CD4-positive, alpha-beta T cell treated with Interleukin-1 beta for 1 hour (primary cell): ENCODE measurements at regions not wholly inside any gene's neighbourhood (a gene's known extent, or its start where the extent isn't known, plus 50 kb on each side); places are given as distances from the start of the nearest gene placed in this dataset.

ENCODE experiments used
- DNase-seq, 2 donors: peaks; one replicate each; pipeline ENCODE4 v3.0.0-alpha.2; 2020 to 2022

DNA sequence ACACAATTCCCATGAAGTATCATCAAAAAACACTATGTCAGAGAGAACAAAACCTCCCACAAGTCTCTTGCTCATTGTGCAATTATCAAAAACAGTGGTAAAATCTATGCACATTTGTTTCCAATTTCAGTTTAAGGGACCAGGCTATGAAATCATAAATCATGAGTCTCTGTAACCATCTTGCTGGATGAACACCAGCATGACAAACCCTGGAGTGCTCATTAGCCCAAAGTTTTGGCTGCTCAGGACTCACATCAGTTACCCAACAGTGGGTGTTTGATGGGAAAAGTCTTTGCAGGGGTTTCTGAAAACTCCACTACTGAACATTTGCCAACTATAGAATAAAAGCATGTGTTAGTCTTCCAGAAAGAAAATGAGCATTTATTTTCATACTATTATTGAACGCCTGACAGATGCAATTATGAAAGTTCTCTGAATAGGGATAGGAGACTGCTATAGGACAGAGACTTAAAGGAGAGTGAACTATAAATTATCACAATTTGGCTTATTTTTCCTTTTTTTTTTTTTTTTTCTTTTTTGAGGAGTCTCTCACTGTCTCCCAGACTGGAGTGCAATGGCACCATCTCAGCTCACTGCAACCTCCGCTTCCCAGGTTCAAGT lies 240.8 kb upstream of the KCNMB2 start:
- DNase-seq: no peak

GRCh38 chr3:178297199-178297598 lies 239.0 kb upstream of the KCNMB2 start:
- no peak for DNase-seq

DNA sequence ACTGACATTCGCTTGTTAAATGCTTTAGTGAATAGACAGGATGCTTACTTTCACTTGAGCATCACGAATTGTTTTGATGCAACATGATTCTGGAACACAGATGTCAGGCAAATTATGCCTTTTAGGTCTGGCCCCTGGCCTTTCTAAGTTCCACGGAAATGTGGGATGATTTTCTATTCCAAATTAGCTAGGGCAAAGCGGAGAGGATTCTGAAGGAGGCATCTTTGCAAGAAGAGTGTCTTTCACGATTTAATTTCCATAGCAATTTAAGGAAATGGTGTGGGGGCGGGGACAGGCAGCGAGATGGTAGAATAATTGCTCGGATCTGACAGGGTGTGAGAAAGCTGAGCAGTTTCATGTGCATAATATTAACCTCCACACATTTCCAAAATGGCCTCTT lies 238.5 kb upstream of the KCNMB2 start:
- no peak for DNase-seq

DNA sequence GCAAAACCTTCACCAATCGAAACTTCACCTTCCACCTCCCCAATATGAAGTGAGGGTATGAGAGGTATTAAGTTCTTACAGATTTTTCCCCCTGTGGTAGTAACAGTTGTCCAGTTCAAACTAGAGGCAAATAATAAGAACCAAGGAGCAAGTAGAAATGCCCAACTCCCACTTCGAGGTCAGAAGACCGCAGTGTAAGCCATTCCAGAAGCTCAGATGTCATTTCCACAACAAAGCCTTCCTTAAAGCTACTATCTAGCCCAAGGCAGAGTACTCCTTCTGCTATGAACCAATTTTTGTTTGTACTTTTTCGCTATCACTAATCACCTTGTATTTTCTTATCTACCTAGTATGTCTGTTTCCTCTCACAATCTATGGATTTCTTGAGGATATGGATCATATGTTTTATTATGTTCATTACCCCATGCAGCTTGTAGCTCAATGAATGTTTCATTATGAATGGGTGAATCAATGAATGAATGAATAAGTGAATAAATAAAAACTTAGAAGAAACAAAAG lies 235.7 kb upstream of the KCNMB2 start:
- DNase-seq: no peak

GRCh38 chr3:178302966-178303930 lies 233.0 kb upstream of the KCNMB2 start:
- DNase-seq: no peak

DNA sequence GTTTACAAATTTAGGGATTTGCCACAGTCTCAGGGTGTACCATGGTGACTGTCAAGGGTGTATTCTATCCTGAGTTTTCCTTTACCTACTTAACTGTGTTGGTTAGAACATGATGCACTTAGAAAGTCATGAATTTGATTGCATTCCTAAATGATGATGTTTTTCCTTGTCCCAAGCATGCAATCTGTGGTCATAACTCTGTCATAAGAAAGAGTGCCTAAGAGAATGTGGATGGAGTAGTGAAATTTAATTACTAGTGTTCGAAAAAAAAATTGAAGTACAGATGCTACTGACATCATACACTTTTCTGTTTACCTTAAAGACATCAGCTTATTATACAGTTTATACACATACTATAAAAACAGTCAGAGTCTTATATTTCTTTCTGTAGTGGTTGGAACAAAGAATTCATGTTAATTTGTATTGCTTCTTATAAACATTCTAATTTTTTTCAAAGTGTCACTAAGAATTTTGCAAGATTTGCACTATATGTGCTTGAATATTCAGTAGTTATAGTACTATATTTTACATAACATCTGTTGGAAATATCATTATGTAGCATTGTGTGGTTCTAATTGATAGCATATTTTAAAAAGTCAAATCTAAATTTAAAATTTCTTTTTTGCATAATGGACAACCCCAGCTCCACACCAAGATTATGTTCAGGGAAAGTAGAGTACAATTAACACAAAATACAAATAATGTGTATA lies 231.3 kb upstream of the KCNMB2 start:
- no peak for DNase-seq

GRCh38 chr3:178306432-178307115 lies 229.7 kb upstream of the KCNMB2 start:
- no peak for DNase-seq

DNA sequence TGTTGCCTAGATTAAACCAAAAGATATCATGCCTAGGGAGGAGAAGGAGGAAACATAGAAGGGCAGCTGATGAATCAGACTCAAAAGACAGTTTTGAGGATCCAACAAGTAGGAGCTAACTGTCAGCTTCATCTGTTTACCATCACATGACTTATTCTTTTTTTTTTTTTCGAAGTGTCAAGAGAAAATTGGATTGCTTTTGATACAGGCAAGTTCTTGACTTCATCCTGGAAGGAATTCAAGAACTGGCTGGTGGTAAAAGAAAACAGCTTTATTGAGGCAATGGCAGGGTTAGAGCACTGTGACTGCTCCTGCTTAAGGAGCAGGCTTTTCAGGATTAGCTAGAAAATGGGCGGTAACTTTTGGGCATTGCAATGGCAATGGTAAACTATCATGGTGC lies 227.5 kb upstream of the KCNMB2 start:
- no peak for DNase-seq

GRCh38 chr3:178310949-178311348 lies 225.3 kb upstream of the KCNMB2 start:
- DNase-seq: no peak

DNA sequence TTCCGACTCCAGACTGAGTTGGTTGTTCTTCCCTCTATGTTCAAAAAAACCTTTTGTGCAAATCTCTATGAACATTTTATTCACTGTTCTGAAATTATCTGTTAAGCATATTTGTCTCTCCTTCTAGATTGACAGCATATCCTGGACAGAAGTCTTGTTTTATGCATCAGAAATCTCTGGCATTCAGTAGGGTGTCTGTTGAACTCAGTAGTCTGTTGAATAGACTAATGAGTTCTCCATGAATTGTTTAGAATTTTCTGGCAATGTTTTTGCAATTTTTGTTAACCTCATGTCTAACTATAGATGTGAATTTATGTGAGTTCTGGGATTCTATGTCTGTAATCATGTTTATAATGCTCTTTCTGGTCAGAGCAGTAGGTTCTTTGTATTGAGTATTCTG lies 222.5 kb upstream of the KCNMB2 start:
- no peak for DNase-seq

- DNase-seq: no peak
Measured at GRCh38 chr3:178318340-178318739, 217.9 kb upstream of the KCNMB2 start.

- no peak for DNase-seq
Measured at GRCh38 chr3:178318941-178319816, 217.1 kb upstream of the KCNMB2 start.

DNA sequence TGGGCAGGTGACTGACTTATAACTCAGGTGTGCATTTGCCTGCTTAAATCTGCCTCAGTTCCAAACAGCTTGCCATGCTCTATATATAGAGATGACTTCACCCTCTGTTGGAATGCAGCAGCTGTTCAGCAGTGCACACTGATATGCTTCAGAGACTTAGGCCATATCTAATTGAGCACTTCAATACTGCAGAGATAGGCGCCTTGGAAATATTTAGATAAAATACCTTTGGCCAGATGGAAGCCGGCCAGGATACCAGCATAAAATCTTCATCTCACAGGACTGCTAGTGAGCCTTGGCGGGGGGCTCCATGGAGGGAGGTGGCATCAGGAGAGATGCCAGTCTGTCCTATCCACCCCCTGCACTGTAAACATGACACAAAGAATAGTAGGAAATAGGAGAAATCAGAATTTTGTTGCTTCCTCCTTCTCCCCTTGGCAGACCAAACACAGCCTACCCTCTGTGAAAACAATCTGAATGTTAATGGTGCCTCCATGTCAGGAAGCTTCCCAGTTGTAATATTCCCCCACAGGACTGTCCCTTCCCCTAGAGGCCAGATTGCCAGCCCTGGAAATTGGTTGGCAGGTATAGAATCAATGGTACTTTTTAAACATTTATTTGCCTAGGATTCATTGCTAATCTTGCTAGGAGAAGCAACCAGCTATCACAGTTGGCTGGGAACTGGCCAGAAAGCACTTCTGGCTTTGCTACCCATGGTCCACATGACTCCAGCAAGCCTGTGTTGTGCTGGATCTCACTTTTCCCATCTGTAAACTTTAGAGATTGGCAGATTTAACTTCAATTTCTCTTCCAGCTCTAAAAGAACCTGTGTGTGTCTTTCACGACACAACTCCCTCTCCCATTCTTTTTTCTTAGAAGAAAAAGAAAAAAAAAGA lies 215.5 kb upstream of the KCNMB2 start:
- DNase-seq: no peak

DNA sequence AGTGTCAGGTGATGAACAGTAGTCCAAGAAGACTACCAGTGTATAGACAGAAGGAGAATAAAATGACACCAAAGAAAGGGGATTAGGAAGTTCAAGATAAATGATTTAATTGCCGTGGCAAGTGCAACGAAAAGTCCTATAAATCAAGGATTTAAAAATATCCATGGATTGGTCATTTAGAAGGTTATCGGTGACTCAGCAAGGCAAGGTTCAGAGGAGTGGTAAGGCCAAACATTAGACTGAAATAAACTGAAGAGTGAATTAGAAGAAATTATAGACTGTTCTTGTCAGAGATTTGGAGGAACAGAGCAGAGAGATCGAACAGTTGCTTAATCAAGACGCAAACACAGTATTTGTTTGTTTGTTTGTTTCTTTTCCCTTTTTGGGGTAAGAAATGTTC lies 211.9 kb upstream of the KCNMB2 start:
- DNase-seq: no peak

DNA sequence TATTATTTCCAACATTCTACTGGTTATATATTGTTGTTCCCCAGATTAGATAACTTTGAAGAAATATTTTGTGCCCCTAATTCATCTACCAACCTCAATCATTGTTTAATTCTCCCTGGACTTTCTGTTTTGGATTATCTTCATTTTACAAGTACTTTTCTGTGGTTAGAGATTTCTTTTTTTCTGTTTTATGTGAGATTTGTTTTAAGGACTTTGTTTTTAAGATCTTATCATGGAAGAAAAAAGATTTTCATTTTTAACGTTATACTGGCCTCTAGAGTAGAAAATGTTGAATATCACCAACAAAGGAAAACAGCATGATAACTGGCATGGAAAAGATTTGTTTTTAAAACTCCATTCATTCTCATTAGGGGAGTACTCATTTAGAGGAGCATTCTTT lies 210.9 kb upstream of the KCNMB2 start:
- no peak for DNase-seq

DNA sequence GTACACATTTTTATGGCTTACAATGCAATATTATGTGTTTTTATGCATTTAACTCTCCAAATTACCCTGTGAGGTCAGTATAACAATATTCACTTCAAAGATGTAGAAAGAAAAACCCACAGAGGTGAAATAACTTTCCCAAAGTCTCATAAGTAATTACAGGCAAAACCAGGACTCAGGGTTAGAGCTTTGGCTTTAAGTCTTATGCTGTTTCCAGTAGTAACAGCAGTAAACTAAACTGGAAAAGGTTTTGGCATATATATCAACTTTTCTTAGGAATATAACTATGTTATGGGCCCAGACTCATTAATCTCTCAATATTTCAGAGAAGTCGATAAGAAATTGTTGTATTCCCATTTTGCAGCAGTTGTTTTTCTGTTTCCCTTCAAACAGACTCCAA lies 206.3 kb upstream of the KCNMB2 start:
- DNase-seq: no peak

GRCh38 chr3:178334239-178334638 lies 202.0 kb upstream of the KCNMB2 start:
- DNase-seq: no peak

- no peak for DNase-seq
Measured at GRCh38 chr3:178336336-178336735, 199.9 kb upstream of the KCNMB2 start.

DNA sequence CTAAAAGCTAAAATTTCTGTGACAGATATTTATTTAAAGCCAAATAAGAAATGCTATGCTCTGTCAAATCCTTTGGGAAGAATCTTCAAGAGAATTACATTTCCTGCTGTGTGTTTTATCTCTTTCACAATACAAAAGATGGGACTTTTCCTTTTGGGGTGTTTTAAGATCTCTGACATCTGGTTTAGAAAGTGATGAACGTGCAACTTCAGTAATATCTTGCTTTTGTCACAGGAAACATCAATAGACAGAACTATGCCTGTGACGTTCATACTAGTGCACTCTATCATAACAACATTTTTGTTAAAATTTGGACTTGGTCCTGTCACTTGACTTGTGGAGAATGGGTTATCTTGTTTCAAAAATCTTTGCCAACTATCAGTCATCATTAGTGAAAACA lies 195.7 kb upstream of the KCNMB2 start:
- no peak for DNase-seq

DNA sequence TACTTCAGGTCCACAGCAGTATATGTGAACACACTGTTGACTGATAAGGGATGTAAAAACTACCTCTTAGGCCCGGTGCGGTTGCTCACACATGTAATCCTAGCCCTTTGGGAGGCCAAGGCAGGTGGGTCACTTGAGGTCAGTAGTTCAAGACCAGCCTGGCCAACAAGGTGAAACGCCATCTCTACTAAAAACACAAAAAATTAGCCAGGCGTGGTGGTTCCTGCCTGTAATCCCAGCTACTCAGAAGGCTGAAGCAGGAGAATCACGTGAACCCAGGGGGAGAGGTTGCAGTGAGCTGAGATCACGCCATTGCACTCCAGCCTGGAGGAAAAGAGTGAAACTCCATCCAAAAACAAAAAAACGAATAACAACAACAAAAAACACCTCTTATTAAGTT lies 194.6 kb upstream of the KCNMB2 start:
- DNase-seq: no peak

DNA sequence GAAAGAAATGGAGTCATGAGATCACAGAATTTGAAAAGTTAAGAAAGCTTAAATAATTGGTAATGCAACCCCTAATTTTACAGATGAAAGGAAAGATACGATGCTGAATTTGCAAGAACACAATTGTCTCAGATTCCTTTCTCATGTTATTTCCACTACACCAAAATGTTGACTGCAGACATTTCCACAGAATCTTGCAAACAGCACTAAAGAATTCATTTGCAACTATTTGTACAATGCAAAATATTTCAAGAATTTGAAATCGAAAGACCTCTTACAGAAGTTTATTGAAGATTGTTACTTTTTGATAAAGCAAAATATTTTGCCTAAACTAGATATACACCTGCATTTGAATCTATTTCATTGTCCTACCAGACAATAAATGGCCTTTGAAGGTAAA lies 194.1 kb upstream of the KCNMB2 start:
- DNase-seq: no peak
